Naive thymus-derived CD4-positive, alpha-beta T cell (primary cell): ENCODE measurements at regions not wholly inside any gene's neighbourhood (a gene's known extent, or its start where the extent isn't known, plus 50 kb on each side); places are given as distances from the start of the nearest gene placed in this dataset.

Experiments
- ATAC-seq: fragments of 150-1000 bp; cut with Tn5 transposase; 2 replicates; pipeline ENCODE4 v1.10.0; 2021; ENCODE audit warnings: mild to moderate bottlenecking, moderate library complexity
- CTCF ChIA-PET: fragments of 350-600 bp; sonication (Branson Sonifier 250); formaldehyde crosslinking; loops from one replicate; lab custom pipeline; 2021; ENCODE audit warnings: antibody characterized with exemption; lab: Charles Lee
- POLR2A ChIA-PET: fragments of 350-600 bp; sonication (Branson Sonifier 250); formaldehyde crosslinking; loops from one replicate; lab custom pipeline; 2021; ENCODE audit warnings: antibody characterized with exemption, inconsistent platforms; lab: Charles Lee
- DNase-seq, 9 donors: peaks; one replicate each; pipeline versions ENCODE4 v3.0.0 to v3.0.0-alpha.2; 2020 to 2022; ENCODE audit warnings: mixed read lengths in 1 of 9
- H3K27ac ChIP-seq: one replicate; pipeline ENCODE4 v1.7.0; 2013; ENCODE audit warnings: mild to moderate bottlenecking, low read depth, low read length, moderate library complexity
- H3K27me3 ChIP-seq, 2 donors: one replicate each; pipeline ENCODE4 v1.7.0; 2013; ENCODE audit warnings: low read length in 2 of 2, mild to moderate bottlenecking in 2 of 2, moderate library complexity in 2 of 2; ENCODE audit not compliant: control insufficient read depth in 2 of 2, insufficient read depth in 2 of 2
- H3K36me3 ChIP-seq, 3 experiments: 1 replicate in 2 of 3; 2 replicates in 1 of 3; pipeline ENCODE4 v1.7.0; 2013; ENCODE audit warnings: low read length in 3 of 3, mild to moderate bottlenecking in 3 of 3, moderate library complexity in 1 of 3; ENCODE audit not compliant: insufficient read depth in 3 of 3, control insufficient read depth in 2 of 3
- H3K4me1 ChIP-seq, 2 donors: one replicate each; pipeline ENCODE4 v1.7.0; 2013; ENCODE audit warnings: low read length in 2 of 2, mild to moderate bottlenecking in 2 of 2, moderate library complexity in 1 of 2; ENCODE audit not compliant: control insufficient read depth in 2 of 2, insufficient read depth in 2 of 2
- H3K4me3 ChIP-seq: 2 replicates; pipeline ENCODE4 v1.7.0; 2013; ENCODE audit warnings: mild to moderate bottlenecking, low read length
- H3K9me3 ChIP-seq, 3 experiments: 1 replicate in 2 of 3; 2 replicates in 1 of 3; pipeline ENCODE4 v1.7.0; 2013; ENCODE audit warnings: low read length in 3 of 3; ENCODE audit not compliant: control insufficient read depth in 2 of 3
- H3K27ac Mint-ChIP-seq, 9 donors: one replicate each; pipeline ENCODE4 v1.8.0; 2020 to 2022; ENCODE audit warnings: mixed read lengths in 9 of 9, mild to moderate bottlenecking in 8 of 9, moderate library complexity in 5 of 9, inconsistent platforms in 2 of 9
- H3K27me3 Mint-ChIP-seq, 5 donors: one replicate each; pipeline ENCODE4 v1.8.0; 2021 to 2022; ENCODE audit warnings: mixed read lengths in 5 of 5, mild to moderate bottlenecking in 1 of 5
- H3K36me3 Mint-ChIP-seq, 5 donors: one replicate each; pipeline ENCODE4 v1.8.0; 2020 to 2022; ENCODE audit warnings: mixed read lengths in 5 of 5, mild to moderate bottlenecking in 3 of 5, inconsistent platforms in 1 of 5
- H3K4me1 Mint-ChIP-seq, 7 donors: one replicate each; pipeline ENCODE4 v1.8.0; 2020 to 2022; ENCODE audit warnings: mixed read lengths in 7 of 7, mild to moderate bottlenecking in 3 of 7, inconsistent platforms in 1 of 7
- H3K4me3 Mint-ChIP-seq, 10 donors: one replicate each; pipeline ENCODE4 v1.8.0; 2020 to 2022; ENCODE audit warnings: mild to moderate bottlenecking in 10 of 10, mixed read lengths in 10 of 10, moderate library complexity in 6 of 10, inconsistent platforms in 2 of 10
- H3K9me3 Mint-ChIP-seq, 11 donors: one replicate each; pipeline ENCODE4 v1.8.0; 2020 to 2022; ENCODE audit warnings: mixed read lengths in 11 of 11, mild to moderate bottlenecking in 4 of 11, inconsistent platforms in 1 of 11, moderate library complexity in 1 of 11
- intact Hi-C, 2 donors: fragments of 100-400 bp; cut with micrococcal nuclease; formaldehyde crosslinking; loops; one replicate each; pipeline ENCODE4 v1.15.1; 2023

- H3K9me3 Mint-ChIP-seq: peaks cover 0 to 11% (median 4%) of the 10 kb centered on the region in 11 donors
- H3K27me3 Mint-ChIP-seq: peaks cover 5 to 41% (median 33%) of the 10 kb centered on the region in 5 donors
- CTCF ChIA-PET: no interaction called here
- no peaks in the 10 kb centered on the region for H3K4me1 Mint-ChIP-seq
- H3K36me3 Mint-ChIP-seq: no peaks in the 10 kb centered on the region
- no peak for ATAC-seq
- POLR2A ChIA-PET: no interaction called here
- no peak overlapping the region for H3K4me3 Mint-ChIP-seq
- no peak for DNase-seq
- Histone ChIP-seq H3K4me1 (no peaks in the 10 kb centered on the region), H3K4me3 (no peak overlapping the region), H3K9me3 (no peaks in the 10 kb centered on the region), H3K27me3 (no peaks in the 10 kb centered on the region), H3K36me3 (no peaks in the 10 kb centered on the region), H3K27ac (no peak overlapping the region)
- no peak overlapping the region for H3K27ac Mint-ChIP-seq
- intact Hi-C loops: no loop called here
These were observed 127.5 kb upstream of the WSCD1 start for GRCh38 chr17:5942687-5943086.

GRCh38 chr17:5943232-5943631, 126.9 kb upstream of the WSCD1 start:
- no peaks in the 10 kb centered on the region for H3K4me1 ChIP-seq
- Mint-ChIP-seq H3K27ac (no peak overlapping the region), H3K36me3 (no peaks in the 10 kb centered on the region), H3K27me3 (peaks cover 5 to 43% (median 29%) of the 10 kb centered on the region in 5 donors), H3K9me3 (peaks cover 0 to 11% (median 4%) of the 10 kb centered on the region in 11 donors), H3K4me1 (no peaks in the 10 kb centered on the region), H3K4me3 (no peak overlapping the region)
- ChIA-PET POLR2A (no interaction called here), CTCF (no interaction called here)
- H3K27me3 ChIP-seq: no peaks in the 10 kb centered on the region
- H3K9me3 ChIP-seq: no peaks in the 10 kb centered on the region
- no peak overlapping the region for H3K4me3 ChIP-seq
- H3K27ac ChIP-seq: no peak overlapping the region
- no peak for DNase-seq
- ATAC-seq: no peak
- intact Hi-C loops: no loop called here
- no peaks in the 10 kb centered on the region for H3K36me3 ChIP-seq

- POLR2A ChIA-PET: no interaction called here
- H3K4me3 Mint-ChIP-seq: no peak overlapping the region
- H3K9me3 Mint-ChIP-seq: peaks cover 0 to 11% (median 4%) of the 10 kb centered on the region in 11 donors
- no peaks in the 10 kb centered on the region for H3K36me3 Mint-ChIP-seq
- CTCF ChIA-PET: interaction anchor here (0.6 kb wide), 1 partner anchor 48 kb away, joined by 3 read pairs; no protein-coding TSS in a partner anchor
- H3K27me3 ChIP-seq: no peaks in the 10 kb centered on the region
- H3K27ac ChIP-seq: no peak overlapping the region
- intact Hi-C loops: no loop called here
- H3K27ac Mint-ChIP-seq: no peak overlapping the region
- no peaks in the 10 kb centered on the region for H3K4me1 Mint-ChIP-seq
- no peaks in the 10 kb centered on the region for H3K9me3 ChIP-seq
- H3K4me1 ChIP-seq: no peaks in the 10 kb centered on the region
- DNase-seq: no peak
- peaks cover 5 to 45% (median 36%) of the 10 kb centered on the region in 5 donors for H3K27me3 Mint-ChIP-seq
- H3K36me3 ChIP-seq: no peaks in the 10 kb centered on the region
- no peak overlapping the region for H3K4me3 ChIP-seq
- ATAC-seq: no peak
These were observed 126.2 kb upstream of the WSCD1 start for GRCh38 chr17:5943982-5944381.

GRCh38 chr17:5947701-5948180, 122.4 kb upstream of the WSCD1 start:
- Histone ChIP-seq H3K4me1 (no peaks in the 10 kb centered on the region), H3K4me3 (no peak overlapping the region), H3K27ac (no peak overlapping the region), H3K9me3 (no peaks in the 10 kb centered on the region), H3K27me3 (no peaks in the 10 kb centered on the region), H3K36me3 (no peaks in the 10 kb centered on the region)
- intact Hi-C loops: no loop called here
- Mint-ChIP-seq H3K9me3 (peaks cover 0 to 11% (median 6%) of the 10 kb centered on the region in 11 donors), H3K4me1 (no peaks in the 10 kb centered on the region), H3K27me3 (peaks cover 5 to 62% (median 42%) of the 10 kb centered on the region in 5 donors), H3K4me3 (no peak overlapping the region), H3K27ac (no peak overlapping the region), H3K36me3 (peaks cover 0 to 3% (median 0%) of the 10 kb centered on the region in 5 donors)
- DNase-seq: no peak
- ChIA-PET CTCF (no interaction called here), POLR2A (no interaction called here)
- no peak for ATAC-seq

GRCh38 chr17:5948811-5949210, 121.4 kb upstream of the WSCD1 start:
- CTCF ChIA-PET: no interaction called here

GRCh38 chr17:5950878-5951277, 119.3 kb upstream of the WSCD1 start:
- H3K36me3 Mint-ChIP-seq: peaks cover 0 to 3% (median 0%) of the 10 kb centered on the region in 5 donors
- peaks cover 3 to 17% (median 9%) of the 10 kb centered on the region in 11 donors for H3K9me3 Mint-ChIP-seq
- H3K4me1 Mint-ChIP-seq: no peaks in the 10 kb centered on the region
- Histone ChIP-seq H3K4me3 (no peak overlapping the region), H3K9me3 (peaks cover 0 to 5% (median 0%) of the 10 kb centered on the region in 3 experiments), H3K27ac (no peak overlapping the region), H3K4me1 (no peaks in the 10 kb centered on the region), H3K27me3 (no peaks in the 10 kb centered on the region), H3K36me3 (no peaks in the 10 kb centered on the region)
- no peak overlapping the region for H3K27ac Mint-ChIP-seq
- intact Hi-C loops: no loop called here
- H3K27me3 Mint-ChIP-seq: peaks cover 4 to 71% (median 46%) of the 10 kb centered on the region in 5 donors
- ATAC-seq (no peak), DNase-seq (no peak)
- ChIA-PET POLR2A (no interaction called here), CTCF (no interaction called here)
- no peak overlapping the region for H3K4me3 Mint-ChIP-seq

More at GRCh38 chr17:5948811-5949210, 121.4 kb upstream of the WSCD1 start:
- H3K9me3 ChIP-seq: no peaks in the 10 kb centered on the region
- no peak overlapping the region for H3K27ac Mint-ChIP-seq
- no peak overlapping the region for H3K27ac ChIP-seq
- no peaks in the 10 kb centered on the region for H3K4me1 ChIP-seq
- no peak overlapping the region for H3K4me3 ChIP-seq
- POLR2A ChIA-PET: no interaction called here
- H3K4me3 Mint-ChIP-seq: no peak overlapping the region
- DNase-seq: no peak
- H3K36me3 Mint-ChIP-seq: peaks cover 0 to 3% (median 0%) of the 10 kb centered on the region in 5 donors
- no peak for ATAC-seq
- H3K27me3 ChIP-seq: no peaks in the 10 kb centered on the region
- H3K9me3 Mint-ChIP-seq: peaks cover 0 to 11% (median 6%) of the 10 kb centered on the region in 11 donors
- H3K4me1 Mint-ChIP-seq: no peaks in the 10 kb centered on the region
- peaks cover 4 to 63% (median 40%) of the 10 kb centered on the region in 5 donors for H3K27me3 Mint-ChIP-seq
- H3K36me3 ChIP-seq: no peaks in the 10 kb centered on the region
- intact Hi-C loops: no loop called here

- no peak overlapping the region for H3K4me3 Mint-ChIP-seq
- Histone ChIP-seq H3K9me3 (peaks cover 0 to 6% (median 0%) of the 10 kb centered on the region in 3 experiments), H3K4me3 (no peak overlapping the region), H3K27ac (no peak overlapping the region), H3K27me3 (no peaks in the 10 kb centered on the region), H3K36me3 (no peaks in the 10 kb centered on the region), H3K4me1 (no peaks in the 10 kb centered on the region)
- DNase-seq (no peak), ATAC-seq (no peak)
- H3K27me3 Mint-ChIP-seq: peaks cover 4 to 66% (median 40%) of the 10 kb centered on the region in 5 donors
- peaks cover 0 to 3% (median 0%) of the 10 kb centered on the region in 5 donors for H3K36me3 Mint-ChIP-seq
- peaks cover 4 to 18% (median 9%) of the 10 kb centered on the region in 11 donors for H3K9me3 Mint-ChIP-seq
- ChIA-PET POLR2A (no interaction called here), CTCF (no interaction called here)
- H3K27ac Mint-ChIP-seq: no peak overlapping the region
- no peaks in the 10 kb centered on the region for H3K4me1 Mint-ChIP-seq
- intact Hi-C loops: no loop called here
These were observed 118.3 kb upstream of the WSCD1 start for GRCh38 chr17:5951912-5952311.
